ENCODE measurements at regions not wholly inside any gene's neighbourhood (a gene's known extent, or its start where the extent isn't known, plus 50 kb on each side); places are given as distances from the start of the nearest gene placed in this dataset.

GRCh38 chr4:136784326-136784725 lies 748.0 kb downstream of the PCDH18 start:
- no peak for TF ChIP-seq CTCF (IDR thresholded peaks at IDR 0.05)
- no peak for TF ChIP-seq POLR2A (IDR thresholded peaks at IDR 0.05)
